CD14-positive monocyte (primary cell): ENCODE measurements at regions not wholly inside any gene's neighbourhood (a gene's known extent, or its start where the extent isn't known, plus 50 kb on each side); places are given as distances from the start of the nearest gene placed in this dataset.

ENCODE experiments used
- DNase-seq, 3 donors: peaks; one replicate each; pipeline ENCODE4 v3.0.0-alpha.2; 2011 to 2022
- H2AFZ ChIP-seq: 2 replicates; pipeline ENCODE4 v1.6.0; 2012; ENCODE audit warnings: mild to moderate bottlenecking, low read depth, low read length, inconsistent platforms; ENCODE audit not compliant: insufficient read depth, poor library complexity, severe bottlenecking
- H3K27ac ChIP-seq, 2 donors: 1 replicate in 1 of 2; 2 replicates in 1 of 2; pipeline ENCODE4 v1.5.1; 2012 to 2013; ENCODE audit warnings: low read length in 2 of 2, control low read depth in 1 of 2, inconsistent platforms in 1 of 2, low read depth in 1 of 2, mild to moderate bottlenecking in 1 of 2
- H3K27me3 ChIP-seq, 2 donors: one replicate each; pipeline versions ENCODE4 v1.6.0 to v1.6.1; 2011 to 2013; ENCODE audit warnings: low read length in 2 of 2; ENCODE audit not compliant: control insufficient read depth in 2 of 2, insufficient read depth in 2 of 2
- H3K36me3 ChIP-seq, 2 donors: replicated peaks in 1 of 2; 1 replicate in 1 of 2; 2 replicates in 1 of 2; pipeline versions ENCODE4 v1.5.1 to v1.6.1; 2012 to 2013; ENCODE audit warnings: low read length in 2 of 2, control low read depth in 1 of 2, inconsistent platforms in 1 of 2, mild to moderate bottlenecking in 1 of 2; ENCODE audit not compliant: insufficient read depth in 2 of 2, control insufficient read depth in 1 of 2
- H3K4me1 ChIP-seq, 2 donors: 1 replicate in 1 of 2; 2 replicates in 1 of 2; pipeline versions ENCODE4 v1.5.1 to v1.6.1; 2012 to 2013; ENCODE audit warnings: low read length in 2 of 2, control low read depth in 1 of 2, inconsistent platforms in 1 of 2, mild to moderate bottlenecking in 1 of 2, moderate library complexity in 1 of 2; ENCODE audit not compliant: insufficient read depth in 2 of 2, control insufficient read depth in 1 of 2
- H3K4me2 ChIP-seq: replicated peaks from 2 replicates; pipeline ENCODE3; 2012; ENCODE audit warnings: low read length, moderate library complexity, mild to moderate bottlenecking; ENCODE audit not compliant: poor library complexity, severe bottlenecking; ENCODE audit errors: extremely low read depth
- H3K4me3 ChIP-seq, 3 experiments: fragments of 200-600 bp in 1 of 3; sonication (generic) in 1 of 3; replicated peaks in 1 of 3; 1 replicate in 2 of 3; 2 replicates in 1 of 3; pipeline ENCODE4 v1.5.1; 2011 to 2013; ENCODE audit warnings: low read length in 3 of 3, mild to moderate bottlenecking in 3 of 3, control low read depth in 2 of 3, low read depth in 2 of 3, inconsistent platforms in 1 of 3, moderate library complexity in 1 of 3
- H3K79me2 ChIP-seq: 2 replicates; pipeline ENCODE4 v1.6.0; 2012; ENCODE audit warnings: mild to moderate bottlenecking, control low read depth, inconsistent platforms, low read length, moderate library complexity; ENCODE audit not compliant: insufficient read depth
- H3K9ac ChIP-seq: 2 replicates; pipeline ENCODE4 v1.6.0; 2017; ENCODE audit warnings: low read length, mild to moderate bottlenecking; ENCODE audit not compliant: insufficient read depth, poor library complexity, severe bottlenecking
- H3K9me3 ChIP-seq, 2 donors: replicated peaks in 1 of 2; 1 replicate in 1 of 2; 2 replicates in 1 of 2; pipeline versions ENCODE4 v1.5.1 to v1.6.1; 2012 to 2013; ENCODE audit warnings: low read length in 2 of 2, control low read depth in 1 of 2; ENCODE audit not compliant: control insufficient read depth in 1 of 2, insufficient read depth in 1 of 2
- H4K20me1 ChIP-seq: 2 replicates; pipeline ENCODE4 v1.6.0; 2012; ENCODE audit warnings: mild to moderate bottlenecking, low read length, control low read depth, moderate library complexity; ENCODE audit not compliant: insufficient read depth
- H3K27ac Mint-ChIP-seq, 7 donors: one replicate each; pipeline ENCODE4 v1.8.0; 2020; ENCODE audit warnings: mild to moderate bottlenecking in 7 of 7, mixed read lengths in 7 of 7, moderate library complexity in 6 of 7, inconsistent platforms in 2 of 7
- H3K27me3 Mint-ChIP-seq, 3 donors: one replicate each; pipeline ENCODE4 v1.8.0; 2021 to 2022; ENCODE audit warnings: low read depth in 3 of 3, mild to moderate bottlenecking in 3 of 3, mixed read lengths in 3 of 3, moderate library complexity in 3 of 3, inconsistent platforms in 1 of 3
- H3K36me3 Mint-ChIP-seq, 2 donors: one replicate each; pipeline ENCODE4 v1.8.0; 2020; ENCODE audit warnings: mixed read lengths in 2 of 2, inconsistent platforms in 1 of 2, mild to moderate bottlenecking in 1 of 2
- H3K4me1 Mint-ChIP-seq: one replicate; pipeline ENCODE4 v1.8.0; 2020; ENCODE audit warnings: mild to moderate bottlenecking, mixed read lengths
- H3K4me3 Mint-ChIP-seq, 2 donors: one replicate each; pipeline ENCODE4 v1.8.0; 2020; ENCODE audit warnings: mild to moderate bottlenecking in 2 of 2, mixed read lengths in 2 of 2, moderate library complexity in 1 of 2
- H3K9me3 Mint-ChIP-seq, 7 donors: one replicate each; pipeline ENCODE4 v1.8.0; 2020 to 2022; ENCODE audit warnings: mixed read lengths in 7 of 7, mild to moderate bottlenecking in 6 of 7, moderate library complexity in 6 of 7, inconsistent platforms in 2 of 7
- WGBS: methylation state at CpG from one replicate; pipeline ENCODE4 v1.1.5; 2013; ENCODE audit warnings: missing lambda C conversion rate; ENCODE audit not compliant: insufficient coverage; 5-methylcytosine and 5-hydroxymethylcytosine counted together
- intact Hi-C, 2 donors: fragments of 100-400 bp; cut with micrococcal nuclease; formaldehyde crosslinking; loops; one replicate each; pipeline versions ENCODE4 v1.15.0 to v1.15.1; 2023
- TF ChIP-seq, protein P1 (sequence below): fragments of 200-600 bp; IDR thresholded peaks from one replicate; pipeline ENCODE4 v1.8.0; 2022; ENCODE audit warnings: antibody characterized with exemption, mild to moderate bottlenecking

DNA sequence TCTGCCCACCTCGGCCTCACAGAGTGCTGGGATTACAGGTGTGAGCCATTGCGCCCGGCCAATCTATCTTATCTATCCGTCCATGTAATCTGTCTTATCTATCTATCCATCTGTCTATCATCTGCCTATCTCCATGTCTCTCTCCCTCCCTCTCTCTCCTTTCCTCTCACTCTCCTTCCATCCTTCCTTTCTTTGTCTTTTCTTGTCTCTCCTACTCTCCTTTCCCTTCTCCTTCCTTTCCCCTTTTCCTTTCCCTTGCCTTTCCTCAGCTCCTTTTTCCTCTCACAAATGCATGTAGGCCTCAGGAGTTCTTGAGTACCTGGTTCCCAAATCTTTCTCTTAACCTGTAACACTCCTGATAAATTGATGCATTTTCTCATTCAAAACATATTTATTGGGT is 89.3 kb upstream of the WSCD2 start:
- Histone ChIP-seq H3K9ac (no peak overlapping the region), H3K27me3 (peaks cover under 1 to 2% of the 10 kb centered on the region in 2 donors), H2AFZ (no peak overlapping the region), H3K79me2 (no peaks in the 10 kb centered on the region), H3K9me3 (no peaks in the 10 kb centered on the region), H3K4me1 (no peaks in the 10 kb centered on the region), H3K4me2 (no peak overlapping the region), H3K36me3 (no peaks in the 10 kb centered on the region), H3K4me3 (no peak overlapping the region), H3K27ac (no peak overlapping the region), H4K20me1 (no peaks in the 10 kb centered on the region)
- H3K4me3 Mint-ChIP-seq: no peak overlapping the region
- DNase-seq: no peak
- no peak overlapping the region for H3K27ac Mint-ChIP-seq
- intact Hi-C loops: no loop called here
- peaks cover 14 to 26% (median 23%) of the 10 kb centered on the region in 3 donors for H3K27me3 Mint-ChIP-seq
- TF ChIP-seq, protein P1, sequence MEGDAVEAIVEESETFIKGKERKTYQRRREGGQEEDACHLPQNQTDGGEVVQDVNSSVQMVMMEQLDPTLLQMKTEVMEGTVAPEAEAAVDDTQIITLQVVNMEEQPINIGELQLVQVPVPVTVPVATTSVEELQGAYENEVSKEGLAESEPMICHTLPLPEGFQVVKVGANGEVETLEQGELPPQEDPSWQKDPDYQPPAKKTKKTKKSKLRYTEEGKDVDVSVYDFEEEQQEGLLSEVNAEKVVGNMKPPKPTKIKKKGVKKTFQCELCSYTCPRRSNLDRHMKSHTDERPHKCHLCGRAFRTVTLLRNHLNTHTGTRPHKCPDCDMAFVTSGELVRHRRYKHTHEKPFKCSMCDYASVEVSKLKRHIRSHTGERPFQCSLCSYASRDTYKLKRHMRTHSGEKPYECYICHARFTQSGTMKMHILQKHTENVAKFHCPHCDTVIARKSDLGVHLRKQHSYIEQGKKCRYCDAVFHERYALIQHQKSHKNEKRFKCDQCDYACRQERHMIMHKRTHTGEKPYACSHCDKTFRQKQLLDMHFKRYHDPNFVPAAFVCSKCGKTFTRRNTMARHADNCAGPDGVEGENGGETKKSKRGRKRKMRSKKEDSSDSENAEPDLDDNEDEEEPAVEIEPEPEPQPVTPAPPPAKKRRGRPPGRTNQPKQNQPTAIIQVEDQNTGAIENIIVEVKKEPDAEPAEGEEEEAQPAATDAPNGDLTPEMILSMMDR: no peak
- H3K4me1 Mint-ChIP-seq: peaks cover 5% of the 10 kb centered on the region
- 87% methylated on average over 4 of the region's 4 CpGs for WGBS
- no peaks in the 10 kb centered on the region for H3K36me3 Mint-ChIP-seq
- peaks cover 0 to 7% (median 1%) of the 10 kb centered on the region in 7 donors for H3K9me3 Mint-ChIP-seq

DNA sequence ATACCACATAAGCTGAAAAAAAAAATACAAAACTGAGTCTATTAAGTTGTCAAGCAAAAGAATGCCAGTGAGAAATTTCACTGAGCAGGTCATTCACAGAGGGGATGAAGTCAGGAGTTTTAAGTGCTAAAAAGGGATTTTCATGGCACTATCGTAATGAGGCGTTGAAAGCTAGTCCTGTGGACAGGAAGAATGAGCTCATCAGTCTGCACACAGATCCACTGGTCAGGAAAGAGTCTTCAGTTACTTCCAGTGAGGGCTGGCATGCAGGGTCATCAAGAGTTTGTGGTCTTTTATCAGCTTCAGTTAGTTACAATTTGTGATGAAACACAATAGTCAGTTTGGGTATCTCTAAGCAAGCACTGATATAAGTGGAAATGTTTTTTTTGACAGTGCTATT is 88.1 kb upstream of the WSCD2 start:
- H3K27me3 ChIP-seq: peaks cover 7 to 12% of the 10 kb centered on the region in 2 donors
- H3K27ac ChIP-seq: no peak overlapping the region
- no peak overlapping the region for H3K9ac ChIP-seq
- H3K9me3 Mint-ChIP-seq: peaks cover 0 to 5% (median 2%) of the 10 kb centered on the region in 7 donors
- WGBS: 60% methylated on average over 2 of the region's 2 CpGs
- H3K36me3 Mint-ChIP-seq: no peaks in the 10 kb centered on the region
- no peak overlapping the region for H3K4me3 ChIP-seq
- peaks cover 16 to 28% (median 26%) of the 10 kb centered on the region in 3 donors for H3K27me3 Mint-ChIP-seq
- H3K4me1 Mint-ChIP-seq: peaks cover 5% of the 10 kb centered on the region
- no peak overlapping the region for H3K4me2 ChIP-seq
- H3K27ac Mint-ChIP-seq: no peak overlapping the region
- no peaks in the 10 kb centered on the region for H3K4me1 ChIP-seq
- H3K9me3 ChIP-seq: no peaks in the 10 kb centered on the region
- no peaks in the 10 kb centered on the region for H3K79me2 ChIP-seq
- TF ChIP-seq, protein P1: no peak
- no peaks in the 10 kb centered on the region for H4K20me1 ChIP-seq
- H2AFZ ChIP-seq: no peak overlapping the region
- H3K4me3 Mint-ChIP-seq: no peak overlapping the region
- intact Hi-C loops: no loop called here
- H3K36me3 ChIP-seq: no peaks in the 10 kb centered on the region
- no peak for DNase-seq
